Non-pigmented ciliary epithelial cell (primary cell): ENCODE measurements at regions not wholly inside any gene's neighbourhood (a gene's known extent, or its start where the extent isn't known, plus 50 kb on each side); places are given as distances from the start of the nearest gene placed in this dataset.
A peak's percentile ranks its signal among the peaks of the same experiment; 100 is the strongest.
"Not testable (repeated sequence)": the region's sequence is repeated elsewhere in the genome, so short reads cannot be mapped to it uniquely, and the experiment has no call there.

Experiments used
- DNase-seq: peaks from one replicate; pipeline ENCODE4 v3.0.0-alpha.2; 2010; ENCODE audit warnings: low read depth

DNA sequence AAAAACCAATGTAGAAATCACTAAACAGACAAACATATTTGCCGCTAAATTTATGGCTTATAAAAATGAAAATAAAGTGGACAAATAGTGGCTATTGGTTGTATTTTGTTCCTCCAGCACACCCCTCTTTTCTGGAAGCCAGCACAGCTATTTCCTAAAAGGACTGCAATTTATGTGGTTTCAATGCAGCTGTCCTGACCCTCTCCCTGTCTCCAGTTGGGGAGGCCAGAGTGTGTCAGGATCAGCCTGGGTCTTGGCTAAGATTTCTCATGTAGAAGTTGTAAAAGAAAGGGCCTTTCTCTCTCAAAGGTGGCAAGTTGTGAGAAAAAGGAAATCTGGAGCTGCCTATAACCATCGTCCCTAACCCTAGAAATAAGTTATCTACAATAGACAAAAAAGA is 165.6 kb downstream of the ALDH8A1 start:
- DNase-seq, result no peak

DNA sequence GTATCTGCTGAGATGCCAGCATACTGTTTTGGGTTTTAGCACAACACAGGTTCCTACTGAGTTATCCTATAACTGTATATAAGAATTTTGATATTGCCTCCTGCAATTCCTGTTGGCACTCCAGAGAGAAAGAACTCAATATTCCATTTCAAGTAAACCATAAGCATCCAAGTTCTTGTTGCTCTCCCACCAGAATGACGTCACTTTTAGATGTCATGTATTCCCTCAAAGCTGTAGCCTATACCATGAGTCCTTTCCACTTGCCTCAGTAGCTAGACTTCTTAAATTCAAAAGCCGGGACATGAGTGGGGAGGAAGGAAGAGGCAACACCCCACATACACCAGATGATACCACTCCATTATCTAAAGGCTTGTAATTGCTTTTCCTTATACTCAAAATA is 171.5 kb downstream of the ALDH8A1 start:
- no peak for DNase-seq

DNA sequence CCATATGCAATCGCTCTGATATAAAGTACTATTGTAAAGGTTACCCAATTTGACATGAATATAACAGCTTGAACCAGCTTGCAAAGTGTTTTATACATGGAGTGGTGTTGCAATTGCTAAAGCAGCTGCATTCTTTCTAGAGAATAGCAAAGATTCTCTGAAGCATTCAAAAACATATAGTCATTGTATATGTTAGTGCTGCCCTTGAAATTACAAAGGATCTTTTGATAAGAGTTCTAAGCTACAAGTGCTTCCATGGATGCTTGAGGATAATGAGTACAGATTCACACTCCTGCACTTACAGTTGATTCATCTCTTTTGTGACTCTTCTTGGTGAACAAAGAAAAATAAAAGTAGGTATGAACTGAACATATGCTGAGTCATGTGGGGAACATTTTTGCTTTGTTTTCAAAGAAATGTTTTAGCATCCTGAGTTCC is 175.7 kb downstream of the ALDH8A1 start:
- peak; percentile 59 for DNase-seq

DNA sequence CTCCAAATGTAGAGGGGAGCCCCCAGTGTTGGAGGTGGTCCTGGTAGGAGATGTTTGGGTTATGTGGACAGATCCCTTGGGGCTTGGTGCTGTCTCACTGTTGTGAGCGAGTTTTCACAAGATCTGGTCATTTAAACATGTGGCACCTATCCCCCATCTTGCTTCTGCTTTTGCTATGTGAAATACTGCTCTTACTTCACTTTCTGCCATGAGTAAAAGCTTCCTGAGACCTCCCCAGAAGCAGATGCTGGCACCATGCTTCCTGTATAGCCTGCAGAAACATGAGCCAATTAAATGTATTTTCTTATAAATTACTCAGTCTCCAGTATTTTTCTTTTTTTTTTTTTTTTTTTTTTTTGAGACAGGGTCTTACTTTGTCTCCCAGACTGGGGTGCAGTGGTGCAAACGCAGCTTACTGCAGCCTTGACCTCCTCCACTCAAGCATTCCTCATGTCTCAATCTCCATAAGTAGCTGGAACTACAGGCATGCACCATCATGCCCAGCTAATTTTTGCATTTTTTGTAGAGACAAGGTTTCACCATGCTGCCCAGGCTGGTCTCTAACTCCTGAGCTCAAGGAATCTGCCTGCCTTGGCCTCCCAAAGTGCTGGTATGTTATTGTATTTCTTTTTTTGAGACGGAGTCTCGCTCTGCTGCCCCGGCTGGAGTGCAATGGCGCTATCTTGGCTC is 177.1 kb downstream of the ALDH8A1 start:
- DNase-seq, result no peak

DNA sequence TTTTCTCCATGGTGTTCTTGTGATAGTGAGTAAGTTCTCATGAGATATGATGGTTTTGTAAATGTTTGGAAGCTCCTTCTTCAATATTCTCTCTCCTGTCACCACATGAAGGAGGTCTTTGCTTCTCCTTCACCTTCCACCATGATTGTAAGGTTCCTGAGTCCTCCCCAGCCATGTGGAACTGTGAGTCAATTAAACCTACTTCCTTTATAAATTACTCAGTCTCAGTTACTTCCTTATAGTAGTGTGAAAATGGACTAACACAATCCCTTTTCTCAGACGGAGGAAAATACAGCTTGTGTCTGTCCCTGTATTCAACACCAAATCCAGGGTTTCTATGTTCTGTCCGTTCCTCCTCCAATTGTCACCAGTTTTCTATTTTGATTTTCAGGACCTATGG is 181.0 kb downstream of the ALDH8A1 start:
- DNase-seq, result no peak

DNA sequence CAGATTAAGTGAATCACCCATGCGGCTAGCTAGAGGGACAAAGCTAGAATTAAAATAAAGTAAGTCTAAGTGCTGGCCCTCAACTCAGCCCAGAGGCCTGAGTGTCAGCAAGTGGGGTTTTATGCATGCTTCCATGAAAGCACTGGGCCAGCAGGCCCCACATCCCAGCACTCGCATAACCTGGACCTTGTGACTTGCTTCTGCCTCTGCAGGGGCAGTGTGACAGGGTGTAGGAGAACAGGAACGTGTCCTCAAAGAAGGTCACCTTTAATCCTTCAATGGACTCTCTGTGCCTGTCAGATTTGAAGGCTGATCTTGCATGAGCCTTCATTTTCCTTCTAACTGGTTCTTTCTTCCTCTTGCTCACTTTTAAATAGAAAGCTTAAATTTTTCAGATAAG is 183.4 kb downstream of the ALDH8A1 start:
- DNase-seq, result no peak

DNA sequence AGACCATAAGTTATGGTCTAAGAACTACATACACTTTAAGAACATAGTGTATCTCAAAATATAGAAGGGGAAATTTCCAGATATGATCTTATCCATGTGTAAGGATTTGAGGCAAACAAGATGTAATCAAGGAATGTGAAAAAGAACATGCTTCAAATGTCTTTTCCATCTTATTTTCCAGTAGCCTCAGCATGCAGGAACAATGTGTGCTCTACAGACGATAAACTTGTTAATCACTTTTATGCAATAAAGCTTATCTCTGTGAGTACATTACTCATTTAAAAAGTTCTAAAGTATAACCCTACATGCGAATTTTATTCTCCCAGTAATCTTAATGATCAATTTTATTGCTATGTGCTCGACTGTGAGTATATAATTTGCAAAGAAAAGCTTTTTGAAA is 185.2 kb downstream of the ALDH8A1 start:
- no peak for DNase-seq

DNA sequence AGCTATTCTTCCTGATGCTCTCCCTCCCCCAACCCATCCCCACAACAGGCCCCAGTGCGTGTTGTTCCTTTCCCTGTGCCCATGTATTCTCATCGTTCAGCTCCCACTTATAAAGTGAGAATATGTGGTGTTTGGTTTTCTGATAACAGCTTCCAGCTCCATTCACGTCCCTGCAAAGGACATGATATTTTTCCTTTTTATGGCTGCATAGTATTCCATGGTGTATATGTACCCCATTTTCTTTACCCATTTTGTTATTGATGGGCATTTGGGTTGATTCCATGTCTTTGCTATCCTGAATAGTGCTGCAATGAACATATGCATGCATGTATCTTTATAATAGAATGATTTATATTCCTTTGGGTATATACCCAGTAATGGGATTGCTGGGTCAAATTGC is 186.3 kb downstream of the ALDH8A1 start:
- not testable (repeated sequence) for DNase-seq

DNA sequence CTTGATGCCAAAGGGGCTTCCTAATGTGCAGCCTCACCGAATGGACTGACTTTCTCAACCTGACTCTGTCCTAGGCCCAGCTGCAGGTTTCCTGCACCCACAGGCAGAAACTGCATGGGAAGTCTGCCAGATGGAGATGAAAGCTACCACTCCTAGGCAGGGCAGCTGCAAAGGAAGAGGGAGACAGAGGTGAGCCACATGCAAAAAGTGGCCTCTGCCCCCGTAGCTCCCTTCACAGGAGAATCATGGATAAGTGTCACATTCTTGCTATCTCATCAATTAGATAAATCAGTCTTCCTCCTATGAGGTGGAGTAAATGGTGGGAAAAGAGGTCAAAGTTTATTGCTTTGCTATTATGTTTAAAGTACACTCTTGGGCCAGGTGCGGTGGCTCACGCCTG is 191.3 kb downstream of the ALDH8A1 start:
- DNase-seq, result no peak

DNA sequence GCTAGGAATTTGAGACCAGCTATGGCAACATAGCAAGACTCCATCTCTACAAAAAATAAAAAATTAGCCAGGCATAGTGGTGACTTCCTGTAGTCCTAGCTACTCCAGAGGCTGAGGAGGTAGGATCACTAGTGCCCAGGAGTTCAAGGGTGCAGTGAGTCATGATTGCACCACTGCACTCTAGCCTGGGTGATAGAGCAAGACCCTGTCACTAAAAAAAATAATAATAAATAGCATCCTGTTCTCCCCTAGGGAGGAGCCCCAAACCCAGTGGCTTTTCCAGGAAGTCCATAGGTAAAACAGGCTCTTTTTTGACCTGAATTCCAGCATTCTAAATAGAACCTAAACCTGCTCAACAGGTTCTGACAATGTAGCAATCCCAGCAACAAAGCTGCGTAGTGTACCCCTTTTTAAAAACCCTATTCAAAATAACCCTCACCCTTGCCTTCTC is 192.0 kb downstream of the ALDH8A1 start:
- no peak for DNase-seq

DNA sequence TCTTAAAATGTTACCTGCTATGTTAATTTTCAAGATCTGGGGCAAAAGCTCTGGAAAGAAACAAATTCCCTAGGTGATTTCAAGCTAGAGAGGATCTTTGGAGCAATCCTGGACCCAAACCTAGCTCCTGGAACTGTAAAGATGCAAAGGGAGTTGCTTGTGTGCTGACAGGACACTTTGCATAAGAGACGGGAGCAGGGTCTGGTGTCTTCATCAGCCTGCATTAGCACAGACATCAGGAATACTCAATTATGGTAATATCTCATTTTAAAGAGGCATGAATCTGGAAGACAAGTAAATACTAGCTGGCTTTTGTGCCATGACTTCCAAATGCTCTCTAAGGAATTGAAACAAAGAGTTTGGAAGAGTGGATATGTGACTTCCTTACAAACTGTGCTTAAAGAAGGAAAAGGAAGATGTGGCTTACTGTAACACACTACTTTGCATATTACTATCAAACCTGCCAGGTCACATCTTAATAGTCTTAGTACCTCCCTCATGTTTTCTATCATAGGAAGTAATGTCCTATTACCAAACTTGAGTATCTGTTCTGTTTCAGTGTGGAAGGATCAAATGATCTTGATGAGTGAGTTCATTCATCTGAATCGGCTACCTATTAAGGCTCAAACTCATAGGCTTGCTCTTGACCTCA is 193.4 kb downstream of the ALDH8A1 start:
- no peak for DNase-seq

DNA sequence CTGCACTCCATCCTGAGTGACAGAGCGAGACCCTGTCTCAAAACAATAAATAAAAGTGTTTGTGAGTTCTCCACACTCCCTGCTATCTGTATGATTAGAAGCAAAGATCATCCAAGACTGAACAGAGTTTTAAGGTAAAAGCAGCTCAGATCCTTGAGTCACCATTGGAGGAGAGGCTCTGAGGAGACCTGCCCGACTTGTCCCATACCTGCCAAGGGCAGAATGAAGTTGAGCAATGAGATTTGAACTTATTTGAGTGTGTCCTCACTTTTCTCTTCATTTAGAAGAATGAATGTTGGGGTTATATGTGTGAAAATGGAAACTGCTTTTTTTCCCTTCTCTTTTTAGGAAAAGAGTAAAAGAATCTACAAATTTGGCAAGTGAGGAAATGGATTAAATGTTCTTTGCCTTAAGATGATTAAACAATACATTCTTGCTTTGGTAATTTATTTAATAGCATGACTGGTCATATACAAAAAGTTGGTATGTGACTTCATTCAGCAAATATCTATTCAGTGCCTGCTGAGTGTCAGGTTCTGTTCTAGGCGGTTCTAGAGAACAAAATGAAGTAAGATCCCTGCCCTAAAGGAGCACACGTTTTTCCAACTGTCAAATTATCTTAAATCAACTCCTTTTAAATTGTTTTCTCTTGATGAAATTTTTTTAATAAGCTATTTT is 195.7 kb downstream of the ALDH8A1 start:
- DNase-seq, result no peak

DNA sequence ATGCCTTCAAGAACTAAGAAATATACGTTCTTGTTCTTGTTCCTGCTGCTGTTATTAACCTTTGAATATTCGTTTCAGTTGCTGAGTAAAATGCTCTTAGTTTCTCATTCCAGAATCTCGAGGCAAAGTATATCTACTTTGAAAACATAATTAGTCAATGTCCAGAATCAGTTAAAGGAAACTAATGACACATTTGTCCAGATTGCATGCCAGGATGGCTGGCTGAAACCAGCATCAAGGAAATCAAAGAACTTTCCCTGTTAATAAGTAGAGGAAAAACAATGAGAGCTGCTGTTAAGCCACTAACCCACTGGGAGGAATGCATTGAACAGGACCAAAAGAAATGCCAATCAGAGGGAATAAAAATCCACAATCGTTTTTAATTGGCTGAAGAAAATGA is 196.9 kb downstream of the ALDH8A1 start:
- DNase-seq, result no peak

DNA sequence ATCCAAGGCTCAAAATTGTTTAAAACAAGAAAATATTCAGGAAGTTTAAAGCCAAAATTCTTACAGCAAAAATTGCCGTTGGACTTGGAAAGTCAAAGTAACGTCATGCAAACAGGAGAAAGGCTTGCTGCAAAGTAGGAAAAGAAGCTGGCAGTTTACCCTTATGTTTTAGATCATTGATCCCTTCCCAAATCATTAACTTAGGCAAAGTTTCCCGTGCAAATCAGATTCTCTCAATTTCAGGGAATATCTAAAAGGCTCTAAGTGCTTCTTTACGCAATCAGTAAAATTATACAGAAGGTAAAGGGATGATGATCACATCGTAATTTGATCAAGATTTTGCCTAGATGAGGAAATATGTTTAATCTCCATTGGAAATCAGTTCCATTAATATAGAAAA is 197.5 kb downstream of the ALDH8A1 start:
- no peak for DNase-seq

DNA sequence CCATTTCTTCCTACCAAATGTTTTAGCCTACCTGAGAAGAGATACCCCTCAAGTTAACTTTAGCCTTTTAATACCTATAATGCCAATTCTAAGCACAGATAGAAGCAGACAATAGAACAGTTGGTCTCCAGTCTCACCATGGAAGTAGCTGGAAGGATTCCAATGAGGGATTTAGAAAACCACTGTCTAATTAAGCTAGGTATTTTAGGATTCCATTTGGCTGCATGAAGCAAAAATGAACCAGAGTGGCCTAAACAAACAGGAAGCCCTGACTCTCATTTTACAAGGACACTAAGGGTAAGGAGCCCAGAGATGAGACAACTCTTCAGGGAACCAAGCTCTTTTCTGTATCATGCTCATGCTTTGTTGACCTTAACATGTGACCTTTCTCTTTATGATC is 199.2 kb downstream of the ALDH8A1 start:
- no peak for DNase-seq

DNA sequence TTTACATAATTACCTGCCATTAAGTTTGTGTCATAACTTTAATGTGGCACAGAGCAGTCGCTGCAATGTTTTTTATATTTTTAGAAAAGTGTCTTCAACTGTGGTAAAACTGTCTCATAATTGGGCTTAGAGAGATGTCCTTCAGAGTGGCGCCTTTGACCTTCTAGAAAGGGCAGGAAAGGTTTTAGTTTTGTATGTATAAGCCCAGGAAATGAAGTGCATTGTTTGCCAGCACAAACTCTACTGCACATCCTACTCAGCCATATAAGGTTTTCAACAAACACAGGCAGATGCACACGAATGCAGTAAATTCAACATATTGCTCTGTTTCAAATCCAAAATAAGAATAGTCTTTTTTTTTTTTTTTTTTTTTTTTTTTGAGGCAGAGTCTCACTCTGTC is 201.4 kb downstream of the ALDH8A1 start:
- DNase-seq, result no peak

DNA sequence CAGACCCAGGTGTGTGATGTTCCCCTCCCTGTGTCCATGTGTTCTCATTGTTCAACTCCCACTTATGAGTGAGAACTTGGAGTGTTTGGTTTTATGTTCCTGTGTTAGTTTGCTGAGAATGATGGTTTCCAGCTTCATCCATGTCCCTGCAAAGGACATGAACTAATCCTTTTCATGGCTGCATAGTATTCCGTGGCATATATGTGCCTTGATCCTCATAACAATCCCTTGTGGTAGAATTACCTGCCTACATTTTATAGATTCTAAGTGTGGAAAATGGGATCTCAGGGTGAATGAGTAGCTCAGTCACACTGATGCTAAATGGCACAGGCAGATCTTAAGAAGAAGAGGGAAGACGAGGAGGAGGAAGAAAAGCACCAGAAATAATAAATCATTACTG is 202.7 kb downstream of the ALDH8A1 start:
- DNase-seq, result not testable (repeated sequence)

DNA sequence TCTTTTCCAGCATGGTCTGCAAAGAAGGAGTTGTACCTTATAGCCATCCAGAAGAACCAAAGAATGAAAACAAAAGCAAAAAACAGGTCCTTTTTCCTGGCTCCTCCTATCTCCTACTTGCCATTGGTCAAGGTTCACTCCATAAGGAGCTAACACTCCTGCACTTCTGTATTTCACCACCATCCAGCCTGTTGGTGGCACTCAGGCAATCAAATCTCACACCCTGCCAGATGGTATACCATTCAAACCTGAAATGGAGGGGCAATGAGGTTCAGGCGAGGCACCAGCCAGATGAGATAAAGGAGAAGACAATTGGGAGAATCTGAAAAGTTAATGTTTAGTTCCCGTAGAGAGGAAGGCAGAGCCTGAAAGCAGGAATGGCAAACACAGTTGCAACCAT is 203.8 kb downstream of the ALDH8A1 start:
- DNase-seq, result no peak

DNA sequence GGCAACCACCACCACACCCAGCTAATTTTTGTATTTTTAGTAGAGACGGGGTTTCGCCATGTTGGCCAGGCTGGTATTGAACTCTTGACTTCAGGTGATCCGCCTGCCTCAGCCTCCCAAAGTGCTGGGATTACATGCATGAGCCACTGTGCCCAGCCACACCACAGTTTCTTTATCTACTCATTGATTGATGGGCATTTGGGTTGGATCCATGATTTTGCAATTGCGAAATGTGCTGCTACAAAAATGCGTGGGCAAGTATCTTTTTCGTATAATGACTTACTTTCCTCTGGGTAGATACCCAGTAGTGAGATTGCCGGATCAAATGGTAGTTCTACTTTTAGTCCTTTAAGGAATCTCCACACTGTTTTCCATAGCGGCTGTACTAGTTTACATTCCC is 204.7 kb downstream of the ALDH8A1 start:
- not testable (repeated sequence) for DNase-seq

DNA sequence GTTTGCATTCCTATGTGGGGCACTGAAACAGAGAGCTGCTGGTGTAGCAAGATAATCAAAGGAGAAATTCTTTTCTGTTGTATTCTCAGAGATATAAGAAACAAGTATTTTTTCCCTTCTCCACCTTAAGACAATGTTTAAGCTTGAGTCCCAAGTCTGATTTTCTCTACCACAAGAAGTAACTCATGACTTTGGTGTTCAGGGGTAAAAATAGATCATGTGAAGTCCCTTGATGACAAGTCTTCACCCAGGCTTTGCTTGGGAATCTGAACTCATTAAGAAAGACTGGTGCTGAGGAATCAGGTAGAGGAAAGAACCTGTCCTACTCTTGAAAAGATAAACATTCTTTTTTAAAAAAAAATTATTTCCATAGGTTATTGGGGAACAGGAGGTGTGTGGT is 205.6 kb downstream of the ALDH8A1 start:
- DNase-seq, result no peak

DNA sequence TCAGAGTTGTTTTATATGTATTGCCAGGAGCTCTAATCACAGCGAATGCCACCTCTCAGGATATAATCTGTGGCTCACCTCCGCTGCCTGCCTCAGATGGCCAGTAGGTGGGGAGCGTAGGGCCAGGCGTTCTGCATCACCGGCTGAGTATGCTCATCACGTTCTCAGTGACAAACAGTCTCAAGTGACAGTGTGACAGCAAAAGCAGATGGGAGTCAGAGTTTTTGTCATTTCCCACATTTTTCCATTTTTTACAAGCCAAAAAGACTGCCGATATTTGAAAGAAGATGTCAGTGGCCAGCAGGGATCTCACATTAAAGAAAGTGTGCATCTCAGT is 208.7 kb downstream of the ALDH8A1 start:
- DNase-seq, result no peak

DNA sequence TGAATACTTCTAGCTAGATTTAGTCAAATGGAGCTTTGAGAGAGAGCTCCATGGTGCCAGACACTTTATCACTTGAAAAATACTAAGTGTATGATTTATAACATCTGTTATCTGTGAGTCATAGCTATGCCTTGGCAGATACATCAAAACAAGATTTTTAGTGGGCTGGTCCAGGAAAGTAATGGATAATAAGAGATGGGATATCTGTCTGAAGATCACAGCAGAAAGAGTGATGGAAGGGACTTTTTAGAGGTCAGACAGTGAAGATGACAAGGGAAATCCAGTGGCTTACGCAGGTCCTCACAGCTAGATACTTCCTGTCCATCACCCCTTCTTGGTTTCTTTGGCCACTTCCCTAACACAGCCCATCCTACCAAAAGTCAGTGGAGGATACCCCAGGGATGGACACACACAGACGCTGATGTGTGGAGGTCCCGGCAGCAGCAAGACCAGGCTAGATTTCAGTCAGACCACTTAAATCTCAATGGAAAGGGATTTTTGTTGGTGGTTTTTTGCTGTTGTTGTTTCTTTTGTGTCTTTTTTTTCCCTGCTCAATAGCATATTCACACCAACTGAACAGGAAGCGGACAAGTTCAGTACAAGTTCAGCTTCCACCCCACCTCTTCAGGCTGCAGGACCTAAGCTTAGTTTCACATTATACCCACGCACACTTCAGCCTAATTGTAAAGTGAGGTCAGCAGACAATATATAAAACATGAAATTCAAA is 209.3 kb downstream of the ALDH8A1 start:
- DNase-seq, result no peak

DNA sequence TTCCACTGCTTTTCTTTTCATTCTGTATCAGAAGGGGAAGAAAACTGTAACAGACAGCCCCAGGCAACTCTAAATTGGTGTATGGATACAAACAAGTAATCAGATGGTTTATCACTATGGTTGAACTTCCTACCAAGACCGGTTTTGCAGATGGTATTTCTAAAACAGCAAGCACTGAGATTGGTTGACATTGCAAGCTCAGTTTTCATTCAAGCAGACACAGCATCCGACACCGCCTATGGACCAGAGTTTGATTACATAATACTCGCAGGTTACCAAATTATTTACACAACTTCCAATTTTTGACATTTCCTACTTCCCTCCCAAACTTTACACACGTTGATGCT is 209.9 kb downstream of the ALDH8A1 start:
- no peak for DNase-seq
